K562 (cell line): ENCODE measurements at regions not wholly inside any gene's neighbourhood (a gene's known extent, or its start where the extent isn't known, plus 50 kb on each side); places are given as distances from the start of the nearest gene placed in this dataset.
A peak's percentile ranks its signal among the peaks of the same experiment; 100 is the strongest.

Experiments
- ATAC-seq: fragments of 200-7000 bp; cut with Tn5 transposase; 3 replicates; pipeline ENCODE4 v1.9.1; 2020; ENCODE audit warnings: moderate library complexity
- BruUV-seq: library from RNA; stranded (reverse); fragments of 400-500 nt; replicated peaks from 2 replicates; lab custom pipeline; 2021; lab: Mats Ljungman, UMichigan
- CTCF ChIA-PET: fragments of 300-600 bp; formaldehyde crosslinking; extraction: SDS; loops from one replicate; lab custom pipeline; 2021; ENCODE audit warnings: low intra/inter-chr PET ratio; lab: Yijun Ruan, JAX
- POLR2A ChIA-PET: fragments of 300-600, 350-650 bp; sonication (Branson Sonifier 250); formaldehyde crosslinking; extraction: SDS; loops from one replicate; lab custom pipeline; 2021; ENCODE audit warnings: antibody characterized with exemption, inconsistent platforms; lab: Yijun Ruan, JAX
- DNase-seq, 4 experiments: peaks; one replicate each; pipeline versions ENCODE4 v3.0.0 to v3.0.0-alpha.2; 2011 to 2018; ENCODE audit warnings: low spot score in 3 of 4, mixed read lengths in 3 of 4; ENCODE audit errors: extremely low read depth in 1 of 4
- FAIRE-seq: peaks from 2 replicates; lab custom pipeline; 2011; peaks lifted over from hg19 to GRCh38; lab: Jason Lieb, UNC
- H2AFZ ChIP-seq: 2 replicates; pipeline ENCODE4 v1.6.0; 2011; ENCODE audit warnings: low read depth, low read length, control low read depth, inconsistent platforms
- H3K27ac ChIP-seq: fragments of 200-600 bp; 3 replicates; pipeline ENCODE4 v1.8.0; 2011; ENCODE audit warnings: low read depth, mild to moderate bottlenecking, control low read depth, inconsistent platforms, low read length, moderate library complexity, mixed read lengths; ENCODE audit errors: extremely low read depth
- H3K27me3 ChIP-seq, 2 experiments: fragments of 300-600 bp in 1 of 2; 2 replicates in 1 of 2; 3 replicates in 1 of 2; pipeline versions ENCODE4 v1.6.0 to v1.8.0; 2011; ENCODE audit warnings: inconsistent platforms in 2 of 2, low read length in 2 of 2, mild to moderate bottlenecking in 1 of 2, mixed read lengths in 1 of 2, moderate library complexity in 1 of 2; ENCODE audit not compliant: control insufficient read depth in 2 of 2, insufficient read depth in 2 of 2
- H3K36me3 ChIP-seq: fragments of 300-600 bp; 3 replicates; pipeline ENCODE4 v1.8.0; 2011; ENCODE audit warnings: mild to moderate bottlenecking, low read length, inconsistent platforms; ENCODE audit not compliant: control insufficient read depth, insufficient read depth
- H3K4me1 ChIP-seq, 2 experiments: fragments of 200-600 bp in 1 of 2; replicated peaks in 1 of 2; 2 replicates in 1 of 2; 3 replicates in 1 of 2; pipeline versions ENCODE4 v1.5.1 to v1.8.0; 2011; ENCODE audit warnings: inconsistent platforms in 2 of 2, low read length in 2 of 2, mild to moderate bottlenecking in 1 of 2, mixed read lengths in 1 of 2, moderate library complexity in 1 of 2; ENCODE audit not compliant: control insufficient read depth in 2 of 2, insufficient read depth in 2 of 2
- H3K4me2 ChIP-seq: 2 replicates; pipeline ENCODE4 v1.6.1; 2011; ENCODE audit warnings: low read length, control low read depth, inconsistent platforms, mixed read lengths; ENCODE audit not compliant: insufficient read depth
- H3K4me3 ChIP-seq: fragments of 200-600 bp; sonication (generic), shearing (Covaris generic); 2 replicates; pipeline ENCODE4 v1.5.1; 2016; ENCODE audit warnings: control low read depth, inconsistent platforms
- H3K79me2 ChIP-seq: fragments of 200-600 bp; 3 replicates; pipeline ENCODE4 v1.8.0; 2011; ENCODE audit warnings: low read length, inconsistent platforms; ENCODE audit not compliant: control insufficient read depth, insufficient read depth
- H3K9ac ChIP-seq, 2 experiments: 2 replicates each; pipeline versions ENCODE4 v1.6.0 to v1.6.1; 2011; ENCODE audit warnings: low read depth in 2 of 2, low read length in 2 of 2, control low read depth in 1 of 2, inconsistent platforms in 1 of 2, mild to moderate bottlenecking in 1 of 2, mixed read lengths in 1 of 2; ENCODE audit not compliant: insufficient read depth in 1 of 2
- H3K9me1 ChIP-seq: one replicate; pipeline ENCODE4 v1.6.0; 2011; ENCODE audit warnings: inconsistent platforms, mild to moderate bottlenecking, low read length, moderate library complexity; ENCODE audit not compliant: control insufficient read depth, insufficient read depth
- H3K9me3 ChIP-seq: replicated peaks from 2 replicates; pipeline ENCODE4 v1.5.1; 2011; ENCODE audit warnings: low read depth, low read length, inconsistent platforms; ENCODE audit not compliant: control insufficient read depth, insufficient read depth
- H4K20me1 ChIP-seq: replicated peaks from 2 replicates; pipeline ENCODE4 v1.6.1; 2011; ENCODE audit warnings: low read length, inconsistent platforms, mixed read lengths; ENCODE audit not compliant: control insufficient read depth, insufficient read depth
- RBM25 ChIP-seq: fragments of 200-400 bp; formaldehyde crosslinking; IDR thresholded peaks from 2 replicates; pipeline ENCODE4 v1.6.1; 2018; ENCODE audit warnings: low read length, low read depth, moderate library complexity; ENCODE audit not compliant: severe bottlenecking
- ZNF551 ChIP-seq: fragments of 250-450 bp; sonication (Bioruptor Pico); IDR thresholded peaks from 2 replicates; pipeline ENCODE4 v1.5.0; 2021; ENCODE audit warnings: mild to moderate bottlenecking, moderate library complexity
- WGBS: fragments of 100-300 bp; shearing (Covaris generic); methylation state at CpG from one replicate; pipeline ENCODE4 v1.1.6; 2016; ENCODE audit warnings: low coverage, mixed read lengths; ENCODE audit not compliant: insufficient coverage; ENCODE audit errors: missing lambda C conversion rate; 5-methylcytosine and 5-hydroxymethylcytosine counted together
- in situ Hi-C: fragments of 300-500 bp; cut with MboI; formaldehyde crosslinking; loops from 4 replicates; pipeline ENCODE4 v1.15.0; 2018; ENCODE audit warnings: inconsistent platforms, mixed read lengths
- intact Hi-C: fragments of 100-400 bp; cut with micrococcal nuclease; formaldehyde crosslinking; loops from 2 replicates; pipeline ENCODE4 v1.14.2; 2022
- TF ChIP-seq, protein P1 (sequence below): fragments of 250-450 bp; sonication (Bioruptor Pico); IDR thresholded peaks from 2 replicates; pipeline ENCODE4 v1.9.0; 2021; ENCODE audit warnings: mild to moderate bottlenecking, inconsistent platforms

DNA sequence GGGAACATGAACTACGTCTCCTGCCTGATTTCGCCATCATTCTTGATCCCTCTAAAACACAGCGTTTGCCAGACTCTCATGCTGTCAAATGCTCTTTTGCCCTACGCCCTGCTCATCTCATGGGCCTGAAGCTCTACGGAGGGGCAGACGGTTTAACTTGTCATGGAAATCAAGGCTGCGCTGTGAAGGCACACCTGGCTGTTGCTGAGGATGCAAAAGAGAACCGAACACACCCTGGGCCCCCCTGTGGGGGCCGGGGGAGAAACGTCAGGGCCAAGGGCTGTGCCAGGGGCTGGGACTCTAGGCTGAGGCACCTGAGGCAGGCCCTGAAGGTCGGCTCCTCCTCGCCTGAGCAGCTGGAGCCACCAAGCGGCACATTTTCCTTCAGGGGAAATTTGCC is 957.2 kb downstream of the BRD1 start (continued):
- TF ChIP-seq ZNF551 (CRISPR knock-in tag), result no peak
- TF ChIP-seq, all 486 proteins: peak for 0

DNA sequence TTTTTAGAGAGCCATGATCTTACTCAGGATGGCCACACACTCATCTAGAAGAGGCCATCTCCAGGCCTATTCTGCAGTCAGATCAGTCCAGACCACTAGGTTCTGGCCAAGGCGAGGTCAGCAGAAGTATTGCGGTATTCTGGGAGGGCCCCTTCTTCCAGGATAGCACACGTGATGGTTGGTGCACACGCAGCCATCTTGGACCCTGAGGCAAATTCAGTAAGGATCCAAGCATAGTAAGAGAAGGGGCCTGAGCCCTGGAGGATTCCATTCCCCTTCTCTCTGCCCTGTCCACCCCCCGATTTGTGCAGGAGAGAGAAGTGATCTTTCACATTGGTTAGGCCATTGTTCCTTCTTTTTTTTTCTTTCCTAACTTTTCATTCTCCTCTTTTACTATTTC is 957.9 kb downstream of the BRD1 start:
- POLR2A ChIA-PET, result no interaction called here
- intact Hi-C loops (no loop called here), in situ Hi-C loops (no loop called here)
- TF ChIP-seq, protein P1, sequence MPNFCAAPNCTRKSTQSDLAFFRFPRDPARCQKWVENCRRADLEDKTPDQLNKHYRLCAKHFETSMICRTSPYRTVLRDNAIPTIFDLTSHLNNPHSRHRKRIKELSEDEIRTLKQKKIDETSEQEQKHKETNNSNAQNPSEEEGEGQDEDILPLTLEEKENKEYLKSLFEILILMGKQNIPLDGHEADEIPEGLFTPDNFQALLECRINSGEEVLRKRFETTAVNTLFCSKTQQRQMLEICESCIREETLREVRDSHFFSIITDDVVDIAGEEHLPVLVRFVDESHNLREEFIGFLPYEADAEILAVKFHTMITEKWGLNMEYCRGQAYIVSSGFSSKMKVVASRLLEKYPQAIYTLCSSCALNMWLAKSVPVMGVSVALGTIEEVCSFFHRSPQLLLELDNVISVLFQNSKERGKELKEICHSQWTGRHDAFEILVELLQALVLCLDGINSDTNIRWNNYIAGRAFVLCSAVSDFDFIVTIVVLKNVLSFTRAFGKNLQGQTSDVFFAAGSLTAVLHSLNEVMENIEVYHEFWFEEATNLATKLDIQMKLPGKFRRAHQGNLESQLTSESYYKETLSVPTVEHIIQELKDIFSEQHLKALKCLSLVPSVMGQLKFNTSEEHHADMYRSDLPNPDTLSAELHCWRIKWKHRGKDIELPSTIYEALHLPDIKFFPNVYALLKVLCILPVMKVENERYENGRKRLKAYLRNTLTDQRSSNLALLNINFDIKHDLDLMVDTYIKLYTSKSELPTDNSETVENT, result no peak
- peak; percentile 71 for TF ChIP-seq RBM25
- no peaks in the 10 kb centered on the region for H3K36me3 ChIP-seq
- H3K27me3 ChIP-seq, result peaks cover 0 to 9% of the 10 kb centered on the region in 2 experiments; a peak in 1 of 5 replicates
- FAIRE-seq (no peak), DNase-seq (no peak), ATAC-seq (no peak)
- H3K9ac ChIP-seq, result no peak overlapping the region
- no peaks in the 10 kb centered on the region for H3K4me1 ChIP-seq
- 3% methylated on average over 3 of the region's 5 CpGs for WGBS
- no peaks in the 10 kb centered on the region for H4K20me1 ChIP-seq
- H3K79me2 ChIP-seq, result no peaks in the 10 kb centered on the region
- H3K9me1 ChIP-seq, result no peaks in the 10 kb centered on the region
- H3K27ac ChIP-seq, result no peak overlapping the region
- H3K4me3 ChIP-seq, result no peak overlapping the region
- H3K9me3 ChIP-seq, result no peaks in the 10 kb centered on the region
- CTCF ChIA-PET, result no interaction called here
- BruUV-seq, result no TSS peak
- no peak overlapping the region for H2AFZ ChIP-seq
- H3K4me2 ChIP-seq, result no peak overlapping the region
